ENCODE measurements at regions not wholly inside any gene's neighbourhood (a gene's known extent, or its start where the extent isn't known, plus 50 kb on each side); places are given as distances from the start of the nearest gene placed in this dataset.

GRCh38 chr14:27566843-27567382 lies 969.1 kb upstream of the NOVA1 start:
- no peak overlapping the region for H2AFZ ChIP-seq (replicated peaks; ENCODE audit: low read length, poor library complexity)
- H3K36me3 ChIP-seq (ENCODE audit: control insufficient read depth, insufficient read depth, low read length) = no peaks in the 10 kb centered on the region
- no peaks in the 10 kb centered on the region for H3K4me1 ChIP-seq (ENCODE audit: control insufficient read depth, insufficient read depth, low read length)
- TF ChIP-seq MAFK (IDR thresholded peaks at IDR 0.05; ENCODE audit: low read depth, low read length) (no peak), MAZ (IDR thresholded peaks at IDR 0.05; ENCODE audit: borderline replicate concordance, low read depth, low read length) (no peak)
- no peaks in the 10 kb centered on the region for H3K27me3 ChIP-seq (ENCODE audit: control insufficient read depth, insufficient read depth, low read length)
- H4K91ac ChIP-seq (ENCODE audit: insufficient read depth, low read depth, low read length) = no peak overlapping the region
- in situ Hi-C loops (cut with MboI; ENCODE audit: low sequenced_read_pairs) = no loop called here
- H3K79me1 ChIP-seq (ENCODE audit: low read depth in 1 of 2, low read length in 2 of 2) = no peaks in the 10 kb centered on the region
- no peak overlapping the region for H2BK5ac ChIP-seq (ENCODE audit: low read depth, low read length, poor library complexity, severe bottlenecking)
- intact Hi-C loops (cut with micrococcal nuclease) = no loop called here
- no peak overlapping the region for H4K8ac ChIP-seq (ENCODE audit: low read depth in 2 of 2, low read length in 2 of 2)
- no peak overlapping the region for H3K4me3 ChIP-seq (ENCODE audit: insufficient read depth, low read depth, low read length)
- ChIA-PET CTCF (no interaction called here), POLR2A (ENCODE audit: unreplicated experiment) (no interaction called here)
- dilution Hi-C loops (cut with HindIII; ENCODE audit: low sequenced_read_pairs, unreplicated experiment) = no loop called here
- ATAC-seq (ENCODE audit: low read depth) (no peak), DNase-seq (no peak)
- H2BK120ac ChIP-seq (ENCODE audit: low read depth, low read length) = no peak overlapping the region
- no peak overlapping the region for H4K5ac ChIP-seq (ENCODE audit: low read depth, low read length)
- H3K56ac ChIP-seq (ENCODE audit: extremely low read depth, insufficient read depth, low read length) = no peak overlapping the region
- no peak overlapping the region for H3K27ac ChIP-seq (ENCODE audit: insufficient read depth, low read length)
- H3K9ac ChIP-seq (ENCODE audit: low read depth, low read length) = no peak overlapping the region
- no peak overlapping the region for H3K14ac ChIP-seq (replicated peaks; ENCODE audit: low read depth, low read length)
- no peak overlapping the region for H3K4me2 ChIP-seq (ENCODE audit: low read depth, low read length)
- no peak overlapping the region for H3K23ac ChIP-seq (ENCODE audit: low read depth, low read length)
- no peak overlapping the region for H2BK15ac ChIP-seq (ENCODE audit: low read depth, low read length)
- no peak overlapping the region for H3K18ac ChIP-seq (ENCODE audit: low read depth, low read length)
- no peak overlapping the region for H2BK20ac ChIP-seq (ENCODE audit: low read depth, low read length)
- BruUV-seq (replicated peaks) = no TSS peak
- H2AK9ac ChIP-seq (replicated peaks; ENCODE audit: low read depth, low read length, poor library complexity) = no peak overlapping the region
- H2AK5ac ChIP-seq (ENCODE audit: low read depth, low read length) = no peak overlapping the region
- no peaks in the 10 kb centered on the region for H3K9me3 ChIP-seq (ENCODE audit: control insufficient read depth, insufficient read depth, low read length)
- no peak overlapping the region for H3K4ac ChIP-seq (ENCODE audit: low read depth, low read length)
- no CpG with 5 or more reads among the region's 1 CpG for WGBS, 2 experiments (ENCODE audit: extremely low coverage in 2 of 2, insufficient read length in 1 of 2)
- no peaks in the 10 kb centered on the region for H3K9me1 ChIP-seq (ENCODE audit: insufficient read depth, low read length)
- no peaks in the 10 kb centered on the region for H4K20me1 ChIP-seq (ENCODE audit: insufficient read depth, low read length)

All from IMR-90 (cell line).